Panc1 (cell line): ENCODE measurements at regions not wholly inside any gene's neighbourhood (a gene's known extent, or its start where the extent isn't known, plus 50 kb on each side); places are given as distances from the start of the nearest gene placed in this dataset.

ENCODE experiments used
- ATAC-seq: fragments of 200-7000 bp; cut with Tn5 transposase; 2 replicates; pipeline ENCODE4 v1.9.1; 2020; ENCODE audit warnings: mild to moderate bottlenecking, moderate library complexity
- BruUV-seq: library from RNA; stranded (reverse); fragments of 400-500 nt; replicated peaks from 2 replicates; lab custom pipeline; 2021; lab: Mats Ljungman, UMichigan
- CTCF ChIA-PET: fragments of 300-600 bp; sonication (Branson Sonifier 250); formaldehyde crosslinking; loops from one replicate; lab custom pipeline; 2022; ENCODE audit warnings: antibody characterized with exemption; lab: Charles Lee
- POLR2A ChIA-PET: fragments of 300-600 bp; sonication (Branson Sonifier 250); formaldehyde crosslinking; loops from one replicate; lab custom pipeline; 2022; ENCODE audit warnings: antibody characterized with exemption; lab: Charles Lee
- DNase-seq: peaks from one replicate; pipeline ENCODE4 v3.0.0-alpha.2; 2010; ENCODE audit warnings: low read depth, low spot score
- H3K27ac ChIP-seq: 2 replicates; pipeline ENCODE4 v1.5.1; 2011; ENCODE audit warnings: mild to moderate bottlenecking, low read length, inconsistent platforms
- H3K27me3 ChIP-seq: fragments of 200-500 bp; sonication (Bioruptor generic); 2 replicates; pipeline ENCODE4 v1.6.0; 2014; ENCODE audit warnings: low read length, inconsistent platforms; ENCODE audit not compliant: control insufficient read depth, insufficient read depth
- H3K36me3 ChIP-seq: fragments of 200-500 bp; sonication (Bioruptor generic); 2 replicates; pipeline ENCODE4 v1.5.1; 2014; ENCODE audit warnings: inconsistent platforms, mild to moderate bottlenecking, low read length, moderate library complexity; ENCODE audit not compliant: control insufficient read depth, insufficient read depth
- H3K4me1 ChIP-seq: 2 replicates; pipeline ENCODE4 v1.5.1; 2011; ENCODE audit warnings: inconsistent platforms, mild to moderate bottlenecking, low read length, moderate library complexity; ENCODE audit not compliant: control insufficient read depth, insufficient read depth
- H3K4me3 ChIP-seq, 2 experiments: 2 replicates each; pipeline ENCODE4 v1.5.1; 2011 to 2012; ENCODE audit warnings: low read depth in 2 of 2, low read length in 2 of 2, mild to moderate bottlenecking in 2 of 2, inconsistent platforms in 1 of 2, moderate library complexity in 1 of 2
- H3K9me3 ChIP-seq: fragments of 200-500 bp; sonication (Bioruptor generic); 2 replicates; pipeline ENCODE4 v1.5.1; 2014; ENCODE audit warnings: low read depth, mild to moderate bottlenecking, inconsistent platforms, low read length, moderate library complexity; ENCODE audit not compliant: control insufficient read depth, insufficient read depth
- POLR2AphosphoS5 ChIP-seq: IDR thresholded peaks from 2 replicates; pipeline ENCODE4 v1.6.1; 2012; ENCODE audit warnings: mild to moderate bottlenecking, low read depth, low read length, moderate library complexity
- SIN3A ChIP-seq: IDR thresholded peaks from 2 replicates; pipeline ENCODE4 v1.6.1; 2012; ENCODE audit warnings: low read depth, mild to moderate bottlenecking, low read length, moderate library complexity, borderline replicate concordance; ENCODE audit not compliant: insufficient read depth
- TCF7L2 ChIP-seq: IDR thresholded peaks from 2 replicates; pipeline ENCODE4 v1.6.1; 2011; ENCODE audit warnings: mild to moderate bottlenecking, low read depth, low read length, inconsistent platforms
- in situ Hi-C: cut with HindIII; loops from 2 replicates; pipeline ENCODE4 v1.10.0; 2016; ENCODE audit warnings: low sequenced_read_pairs, low pct_unique_long_range_greater_than_20kb
- intact Hi-C: fragments of 100-400 bp; cut with micrococcal nuclease; formaldehyde crosslinking; loops from one replicate; pipeline ENCODE4 v1.10.0; 2022; ENCODE audit not compliant: unreplicated experiment
- TF ChIP-seq, protein P1 (sequence below), 2 experiments: IDR thresholded peaks; 2 replicates each; pipeline ENCODE4 v1.6.1; 2011 to 2012; ENCODE audit warnings: low read depth in 2 of 2, control low read depth in 1 of 2, low read length in 1 of 2, mild to moderate bottlenecking in 1 of 2, moderate library complexity in 1 of 2; ENCODE audit not compliant: insufficient read depth in 1 of 2
- TF ChIP-seq, protein P2 (sequence below): fragments of 450-650 bp; IDR thresholded peaks from 2 replicates; pipeline ENCODE4 v1.5.1; 2017; ENCODE audit warnings: mild to moderate bottlenecking

DNA sequence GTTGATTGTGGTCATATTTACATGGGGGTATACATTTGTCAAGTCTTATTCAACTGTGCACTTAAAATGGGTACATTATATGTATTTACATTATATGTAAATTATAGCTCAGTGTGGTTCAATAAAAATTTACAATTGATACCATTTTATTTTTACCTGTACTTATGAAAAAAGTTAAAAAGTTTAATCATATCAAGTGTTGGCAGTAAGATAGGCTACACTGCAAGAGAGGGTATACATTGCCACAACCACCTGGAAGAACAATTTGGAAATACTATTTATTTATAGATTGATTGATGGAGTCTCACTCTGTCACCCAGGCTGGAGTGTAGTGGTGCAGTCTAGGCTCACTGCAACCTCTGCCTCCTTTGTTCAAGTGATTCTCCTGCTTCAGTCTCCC, 453.3 kb downstream of the XYLT1 start:
- TF ChIP-seq, protein P1, sequence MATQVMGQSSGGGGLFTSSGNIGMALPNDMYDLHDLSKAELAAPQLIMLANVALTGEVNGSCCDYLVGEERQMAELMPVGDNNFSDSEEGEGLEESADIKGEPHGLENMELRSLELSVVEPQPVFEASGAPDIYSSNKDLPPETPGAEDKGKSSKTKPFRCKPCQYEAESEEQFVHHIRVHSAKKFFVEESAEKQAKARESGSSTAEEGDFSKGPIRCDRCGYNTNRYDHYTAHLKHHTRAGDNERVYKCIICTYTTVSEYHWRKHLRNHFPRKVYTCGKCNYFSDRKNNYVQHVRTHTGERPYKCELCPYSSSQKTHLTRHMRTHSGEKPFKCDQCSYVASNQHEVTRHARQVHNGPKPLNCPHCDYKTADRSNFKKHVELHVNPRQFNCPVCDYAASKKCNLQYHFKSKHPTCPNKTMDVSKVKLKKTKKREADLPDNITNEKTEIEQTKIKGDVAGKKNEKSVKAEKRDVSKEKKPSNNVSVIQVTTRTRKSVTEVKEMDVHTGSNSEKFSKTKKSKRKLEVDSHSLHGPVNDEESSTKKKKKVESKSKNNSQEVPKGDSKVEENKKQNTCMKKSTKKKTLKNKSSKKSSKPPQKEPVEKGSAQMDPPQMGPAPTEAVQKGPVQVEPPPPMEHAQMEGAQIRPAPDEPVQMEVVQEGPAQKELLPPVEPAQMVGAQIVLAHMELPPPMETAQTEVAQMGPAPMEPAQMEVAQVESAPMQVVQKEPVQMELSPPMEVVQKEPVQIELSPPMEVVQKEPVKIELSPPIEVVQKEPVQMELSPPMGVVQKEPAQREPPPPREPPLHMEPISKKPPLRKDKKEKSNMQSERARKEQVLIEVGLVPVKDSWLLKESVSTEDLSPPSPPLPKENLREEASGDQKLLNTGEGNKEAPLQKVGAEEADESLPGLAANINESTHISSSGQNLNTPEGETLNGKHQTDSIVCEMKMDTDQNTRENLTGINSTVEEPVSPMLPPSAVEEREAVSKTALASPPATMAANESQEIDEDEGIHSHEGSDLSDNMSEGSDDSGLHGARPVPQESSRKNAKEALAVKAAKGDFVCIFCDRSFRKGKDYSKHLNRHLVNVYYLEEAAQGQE (IDR thresholded peaks at IDR 0.05; ENCODE audit: insufficient read depth in 1 of 2, low read depth in 2 of 2, low read length in 1 of 2): no peak
- TF ChIP-seq TCF7L2 (no peak), POLR2AphosphoS5 (no peak)
- no TSS peak for BruUV-seq
- no peak overlapping the region for H3K4me3 ChIP-seq
- ChIA-PET POLR2A (no interaction called here), CTCF (no interaction called here)
- ATAC-seq (no peak), DNase-seq (no peak)
- H3K9me3 ChIP-seq: no peaks in the 10 kb centered on the region
- in situ Hi-C loops: no loop called here
- intact Hi-C loops: no loop called here
- H3K27me3 ChIP-seq: no peaks in the 10 kb centered on the region; the same call in 1 of the 2 replicates
- H3K36me3 ChIP-seq: no peaks in the 10 kb centered on the region
- H3K27ac ChIP-seq: no peak overlapping the region
- no peaks in the 10 kb centered on the region for H3K4me1 ChIP-seq

DNA sequence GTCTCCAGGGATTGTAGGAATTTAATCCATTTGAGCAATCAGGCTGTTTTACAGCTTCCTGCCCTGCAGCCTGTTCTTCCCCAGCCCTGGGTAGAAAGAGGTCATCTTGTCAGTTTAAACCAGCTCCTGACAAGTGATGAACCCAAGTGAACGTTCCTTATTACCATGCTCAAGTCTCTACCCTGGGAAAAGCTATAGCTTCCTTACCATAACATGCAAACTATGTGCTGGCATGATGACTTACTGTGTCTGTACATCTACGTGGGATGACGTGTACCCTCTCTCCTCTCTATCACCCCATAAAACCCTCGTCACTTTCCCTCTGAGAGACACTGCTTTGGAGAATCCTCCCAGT, 452.2 kb downstream of the XYLT1 start:
- intact Hi-C loops: no loop called here
- no peaks in the 10 kb centered on the region for H3K36me3 ChIP-seq
- no peak for TF ChIP-seq TCF7L2
- TF ChIP-seq SIN3A: no peak
- TF ChIP-seq, protein P1 (IDR thresholded peaks at IDR 0.05; ENCODE audit: insufficient read depth in 1 of 2, low read depth in 2 of 2, low read length in 1 of 2): no peak
- TF ChIP-seq, protein P2, sequence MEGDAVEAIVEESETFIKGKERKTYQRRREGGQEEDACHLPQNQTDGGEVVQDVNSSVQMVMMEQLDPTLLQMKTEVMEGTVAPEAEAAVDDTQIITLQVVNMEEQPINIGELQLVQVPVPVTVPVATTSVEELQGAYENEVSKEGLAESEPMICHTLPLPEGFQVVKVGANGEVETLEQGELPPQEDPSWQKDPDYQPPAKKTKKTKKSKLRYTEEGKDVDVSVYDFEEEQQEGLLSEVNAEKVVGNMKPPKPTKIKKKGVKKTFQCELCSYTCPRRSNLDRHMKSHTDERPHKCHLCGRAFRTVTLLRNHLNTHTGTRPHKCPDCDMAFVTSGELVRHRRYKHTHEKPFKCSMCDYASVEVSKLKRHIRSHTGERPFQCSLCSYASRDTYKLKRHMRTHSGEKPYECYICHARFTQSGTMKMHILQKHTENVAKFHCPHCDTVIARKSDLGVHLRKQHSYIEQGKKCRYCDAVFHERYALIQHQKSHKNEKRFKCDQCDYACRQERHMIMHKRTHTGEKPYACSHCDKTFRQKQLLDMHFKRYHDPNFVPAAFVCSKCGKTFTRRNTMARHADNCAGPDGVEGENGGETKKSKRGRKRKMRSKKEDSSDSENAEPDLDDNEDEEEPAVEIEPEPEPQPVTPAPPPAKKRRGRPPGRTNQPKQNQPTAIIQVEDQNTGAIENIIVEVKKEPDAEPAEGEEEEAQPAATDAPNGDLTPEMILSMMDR: no peak
- TF ChIP-seq POLR2AphosphoS5: no peak
- CTCF ChIA-PET: no interaction called here
- DNase-seq (no peak), ATAC-seq (no peak)
- no peaks in the 10 kb centered on the region for H3K9me3 ChIP-seq
- no peaks in the 10 kb centered on the region; the same call in 1 of the 2 replicates for H3K27me3 ChIP-seq
- H3K4me1 ChIP-seq: no peaks in the 10 kb centered on the region
- H3K4me3 ChIP-seq: no peak overlapping the region
- BruUV-seq: no TSS peak
- POLR2A ChIA-PET: no interaction called here
- H3K27ac ChIP-seq: no peak overlapping the region
- in situ Hi-C loops: no loop called here
